ENCODE measurements at regions not wholly inside any gene's neighbourhood (a gene's known extent, or its start where the extent isn't known, plus 50 kb on each side); places are given as distances from the start of the nearest gene placed in this dataset.

GRCh38 chr12:90899456-90900182 is 55.4 kb downstream of the CCER1 start:
- Histone ChIP-seq H3K4me1 (no peaks in the 10 kb centered on the region), H3K27ac (no peak overlapping the region), H3K27me3 (no peaks in the 10 kb centered on the region), H3K36me3 (no peaks in the 10 kb centered on the region), H3K9me3 (no peaks in the 10 kb centered on the region), H3K4me3 (no peak overlapping the region)
- in situ Hi-C loops (cut with MboI; ENCODE audit: low pct_ligation_motif_present in 1 of 4, low pct_unique_long_range_greater_than_20kb in 1 of 4, low sequenced_read_pairs in 3 of 4) (loop anchor here in 1 of 4 donors (25.0 kb wide), 2 partner anchors 87 to 1337 kb away; no protein-coding TSS in a partner anchor), intact Hi-C loops (cut with DNase I; ENCODE audit: low total_unique reads) (no loop called here)
- WGBS, 2 donors (ENCODE audit: low coverage in 1 of 2) = 77 to 81% methylated on average over 4 of the region's 4 CpGs
- TF ChIP-seq, protein P1, sequence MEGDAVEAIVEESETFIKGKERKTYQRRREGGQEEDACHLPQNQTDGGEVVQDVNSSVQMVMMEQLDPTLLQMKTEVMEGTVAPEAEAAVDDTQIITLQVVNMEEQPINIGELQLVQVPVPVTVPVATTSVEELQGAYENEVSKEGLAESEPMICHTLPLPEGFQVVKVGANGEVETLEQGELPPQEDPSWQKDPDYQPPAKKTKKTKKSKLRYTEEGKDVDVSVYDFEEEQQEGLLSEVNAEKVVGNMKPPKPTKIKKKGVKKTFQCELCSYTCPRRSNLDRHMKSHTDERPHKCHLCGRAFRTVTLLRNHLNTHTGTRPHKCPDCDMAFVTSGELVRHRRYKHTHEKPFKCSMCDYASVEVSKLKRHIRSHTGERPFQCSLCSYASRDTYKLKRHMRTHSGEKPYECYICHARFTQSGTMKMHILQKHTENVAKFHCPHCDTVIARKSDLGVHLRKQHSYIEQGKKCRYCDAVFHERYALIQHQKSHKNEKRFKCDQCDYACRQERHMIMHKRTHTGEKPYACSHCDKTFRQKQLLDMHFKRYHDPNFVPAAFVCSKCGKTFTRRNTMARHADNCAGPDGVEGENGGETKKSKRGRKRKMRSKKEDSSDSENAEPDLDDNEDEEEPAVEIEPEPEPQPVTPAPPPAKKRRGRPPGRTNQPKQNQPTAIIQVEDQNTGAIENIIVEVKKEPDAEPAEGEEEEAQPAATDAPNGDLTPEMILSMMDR (IDR thresholded peaks at IDR 0.05) = no peak
- TF ChIP-seq EP300 (IDR thresholded peaks at IDR 0.05; ENCODE audit: low read depth) (no peak), POLR2AphosphoS5 (IDR thresholded peaks at IDR 0.05) (no peak), POLR2A (IDR thresholded peaks at IDR 0.05) (no peak)
- DNase-seq = no peak

GRCh38 chr12:90897986-90898385 is 57.0 kb downstream of the CCER1 start:
- TF ChIP-seq POLR2AphosphoS5 (IDR thresholded peaks at IDR 0.05) = no peak
- TF ChIP-seq EP300 (IDR thresholded peaks at IDR 0.05; ENCODE audit: low read depth) = no peak
- no peaks in the 10 kb centered on the region for H3K36me3 ChIP-seq
- H3K4me3 ChIP-seq = no peak overlapping the region
- no peaks in the 10 kb centered on the region for H3K27me3 ChIP-seq
- in situ Hi-C loops (cut with MboI; ENCODE audit: low pct_ligation_motif_present in 1 of 4, low pct_unique_long_range_greater_than_20kb in 1 of 4, low sequenced_read_pairs in 3 of 4) (no loop called here), intact Hi-C loops (cut with DNase I; ENCODE audit: low total_unique reads) (no loop called here)
- H3K4me1 ChIP-seq = no peaks in the 10 kb centered on the region
- no peak overlapping the region for H3K27ac ChIP-seq
- DNase-seq = no peak
- no peaks in the 10 kb centered on the region for H3K9me3 ChIP-seq

DNA sequence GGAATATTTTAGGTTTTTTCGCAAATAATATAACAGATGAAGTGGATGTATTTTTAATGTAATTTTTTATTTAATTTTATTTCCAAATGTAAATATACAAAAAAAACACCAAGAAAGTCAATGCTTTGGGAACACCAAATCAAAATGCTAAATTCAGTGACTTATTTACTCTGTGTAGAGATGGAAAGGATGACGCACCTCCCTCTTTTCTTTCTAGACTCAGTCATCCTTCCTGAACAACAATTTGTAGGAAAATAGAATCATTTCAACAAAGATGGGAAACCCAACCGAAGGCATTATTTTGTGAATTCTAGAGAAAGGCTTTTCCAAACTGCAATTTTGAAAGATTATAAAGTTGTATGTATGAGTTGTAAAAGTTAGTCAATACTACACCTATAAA is 57.7 kb downstream of the CCER1 start:
- H3K27ac ChIP-seq = no peak overlapping the region
- H3K36me3 ChIP-seq = no peaks in the 10 kb centered on the region

GRCh38 chr12:90896821-90897220 is 58.2 kb downstream of the CCER1 start:
- no peaks in the 10 kb centered on the region for H3K27me3 ChIP-seq
- H3K9me3 ChIP-seq = no peaks in the 10 kb centered on the region
- TF ChIP-seq, protein P1 (IDR thresholded peaks at IDR 0.05) = no peak
- TF ChIP-seq EP300 (IDR thresholded peaks at IDR 0.05; ENCODE audit: low read depth) (no peak), POLR2A (IDR thresholded peaks at IDR 0.05) (no peak), POLR2AphosphoS5 (IDR thresholded peaks at IDR 0.05) (no peak)
- H3K4me3 ChIP-seq = no peak overlapping the region
- H3K27ac ChIP-seq = no peak overlapping the region
- no peaks in the 10 kb centered on the region for H3K36me3 ChIP-seq
- 88 to 91% methylated on average over 1 of the region's 1 CpG for WGBS, 2 donors (ENCODE audit: low coverage in 1 of 2)
- intact Hi-C loops (cut with DNase I; ENCODE audit: low total_unique reads) (no loop called here), in situ Hi-C loops (cut with MboI; ENCODE audit: low pct_ligation_motif_present in 1 of 4, low pct_unique_long_range_greater_than_20kb in 1 of 4, low sequenced_read_pairs in 3 of 4) (no loop called here)
- no peaks in the 10 kb centered on the region for H3K4me1 ChIP-seq
- no peak for DNase-seq

More for the DNA sequence above, 57.7 kb downstream of the CCER1 start:
- intact Hi-C loops (cut with DNase I; ENCODE audit: low total_unique reads) (no loop called here), in situ Hi-C loops (cut with MboI; ENCODE audit: low pct_ligation_motif_present in 1 of 4, low pct_unique_long_range_greater_than_20kb in 1 of 4, low sequenced_read_pairs in 3 of 4) (no loop called here)
- Histone ChIP-seq H3K9me3 (no peaks in the 10 kb centered on the region), H3K4me3 (no peak overlapping the region), H3K27me3 (no peaks in the 10 kb centered on the region), H3K4me1 (no peaks in the 10 kb centered on the region)
- TF ChIP-seq EP300 (IDR thresholded peaks at IDR 0.05; ENCODE audit: low read depth) (no peak), POLR2A (IDR thresholded peaks at IDR 0.05) (no peak), POLR2AphosphoS5 (IDR thresholded peaks at IDR 0.05) (no peak)
- TF ChIP-seq, protein P1 (IDR thresholded peaks at IDR 0.05) = no peak
- no peak for DNase-seq
- WGBS, 2 donors (ENCODE audit: low coverage in 1 of 2) = 87 to 91% methylated on average over 3 of the region's 3 CpGs

DNA sequence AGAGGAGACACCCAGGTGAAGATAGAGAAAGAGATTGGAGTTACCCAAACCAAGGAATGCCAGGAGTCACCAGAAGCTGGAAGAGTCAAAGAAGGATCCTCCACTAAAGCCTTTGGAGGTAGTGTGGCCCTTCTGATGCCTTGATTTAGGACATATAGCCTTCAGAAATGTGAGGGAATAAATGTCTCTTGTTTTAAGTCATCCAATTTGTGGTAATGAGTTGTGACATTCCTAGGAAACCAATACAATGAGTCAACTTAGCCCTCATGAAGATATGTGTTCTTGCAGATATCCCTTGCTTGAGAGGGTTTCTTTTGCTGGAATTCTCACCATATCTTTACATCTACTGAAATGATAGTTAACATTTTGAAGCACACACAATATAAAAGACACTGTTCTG is 58.8 kb downstream of the CCER1 start:
- no peaks in the 10 kb centered on the region for H3K27me3 ChIP-seq
- no peak overlapping the region for H3K27ac ChIP-seq
- no peaks in the 10 kb centered on the region for H3K4me1 ChIP-seq
- intact Hi-C loops (cut with DNase I; ENCODE audit: low total_unique reads) = no loop called here
- no peaks in the 10 kb centered on the region for H3K9me3 ChIP-seq
- H3K4me3 ChIP-seq = no peak overlapping the region
- H3K36me3 ChIP-seq = no peaks in the 10 kb centered on the region
- in situ Hi-C loops (cut with MboI; ENCODE audit: low pct_ligation_motif_present in 1 of 4, low pct_unique_long_range_greater_than_20kb in 1 of 4, low sequenced_read_pairs in 3 of 4) = no loop called here
- DNase-seq = no peak
- TF ChIP-seq, protein P1 (IDR thresholded peaks at IDR 0.05) = no peak
- TF ChIP-seq EP300 (IDR thresholded peaks at IDR 0.05; ENCODE audit: low read depth) (no peak), POLR2A (IDR thresholded peaks at IDR 0.05) (no peak), POLR2AphosphoS5 (IDR thresholded peaks at IDR 0.05) (no peak)

All from transverse colon (tissue), 4 donors.